Lung (tissue), 11 donors: ENCODE measurements at regions not wholly inside any gene's neighbourhood (a gene's known extent, or its start where the extent isn't known, plus 50 kb on each side); places are given as distances from the start of the nearest gene placed in this dataset.

ENCODE experiments used
- ATAC-seq: fragments of 200-7000 bp; cut with Tn5 transposase; one replicate; pipeline ENCODE4 v1.9.1; 2020; ENCODE audit warnings: moderate number of reproducible peaks; ENCODE audit not compliant: insufficient read depth, low FRiP score
- DNase-seq, 3 donors: peaks; one replicate each; pipeline ENCODE4 v3.0.0-alpha.2; 2013 to 2017
- H3K27ac ChIP-seq, 2 donors: one replicate each; pipeline ENCODE4 v1.5.1; 2013; ENCODE audit warnings: mild to moderate bottlenecking in 2 of 2, moderate library complexity in 2 of 2, control low read depth in 1 of 2, inconsistent platforms in 1 of 2, low read depth in 1 of 2, low read length in 1 of 2
- H3K27me3 ChIP-seq, 3 donors: one replicate each; pipeline ENCODE4 v1.5.1; 2013; ENCODE audit warnings: low read length in 2 of 3; ENCODE audit not compliant: control insufficient read depth in 3 of 3, insufficient read depth in 3 of 3
- H3K36me3 ChIP-seq, 4 donors: one replicate each; pipeline ENCODE4 v1.5.1; 2013; ENCODE audit warnings: low read length in 4 of 4, mild to moderate bottlenecking in 1 of 4, moderate library complexity in 1 of 4; ENCODE audit not compliant: control insufficient read depth in 4 of 4, insufficient read depth in 4 of 4
- H3K4me1 ChIP-seq, 5 donors: one replicate each; pipeline ENCODE4 v1.5.1; 2013; ENCODE audit warnings: low read length in 5 of 5, mild to moderate bottlenecking in 2 of 5, moderate library complexity in 1 of 5; ENCODE audit not compliant: control insufficient read depth in 5 of 5, insufficient read depth in 5 of 5
- H3K4me3 ChIP-seq: one replicate; pipeline ENCODE4 v1.5.1; 2013; ENCODE audit warnings: mild to moderate bottlenecking, control low read depth, moderate library complexity
- H3K9ac ChIP-seq, 2 donors: one replicate each; pipeline ENCODE4 v1.5.1; 2013; ENCODE audit warnings: low read length in 2 of 2, control low read depth in 1 of 2; ENCODE audit not compliant: insufficient read depth in 1 of 2
- H3K9me3 ChIP-seq, 4 donors: one replicate each; pipeline ENCODE4 v1.5.1; 2013; ENCODE audit warnings: low read length in 3 of 4, mild to moderate bottlenecking in 1 of 4, moderate library complexity in 1 of 4; ENCODE audit not compliant: control insufficient read depth in 4 of 4, insufficient read depth in 3 of 4
- CTCF ChIP-seq: IDR thresholded peaks from 2 replicates; pipeline ENCODE4 v1.5.1; 2012; ENCODE audit warnings: mild to moderate bottlenecking; ENCODE audit errors: control extremely low read depth, extremely low read depth
- WGBS, 2 donors: extraction: QIAGEN DNeasy Blood & Tissue Kit; methylation state at CpG; one replicate each; pipeline ENCODE4 v1.1.7; 2013; 5-methylcytosine and 5-hydroxymethylcytosine counted together
- donor health status: control.
- donor health status: control.
- donor health status: Bipolar disorder and iron deficiency.
- donor health status: healthy.
- donor health status: DM: yes; HTN: yes; CAD: no.

GRCh38 chr5:175032013-175032412 lies 307.6 kb downstream of the MSX2 start:
- ATAC-seq = no peak
- no peak overlapping the region for H3K27ac ChIP-seq

GRCh38 chr5:175027390-175027789 lies 303.0 kb downstream of the MSX2 start:
- no peaks in the 10 kb centered on the region for H3K27me3 ChIP-seq
- 87 to 91% methylated on average over 3 of the region's 3 CpGs for WGBS, 2 donors
- DNase-seq = no peak
- ATAC-seq = no peak
- TF ChIP-seq CTCF = no peak
- H3K4me1 ChIP-seq = peaks cover 0 to 5% (median 0%) of the 10 kb centered on the region in 5 donors
- H3K9me3 ChIP-seq = peaks cover 0 to 4% (median 0%) of the 10 kb centered on the region in 4 donors
- no peaks in the 10 kb centered on the region for H3K36me3 ChIP-seq
- H3K9ac ChIP-seq = no peak overlapping the region
- no peak overlapping the region for H3K27ac ChIP-seq
- H3K4me3 ChIP-seq = no peak overlapping the region

More at GRCh38 chr5:175032013-175032412, 307.6 kb downstream of the MSX2 start:
- Histone ChIP-seq H3K27me3 (no peaks in the 10 kb centered on the region), H3K9ac (no peak overlapping the region), H3K36me3 (no peaks in the 10 kb centered on the region), H3K4me1 (no peaks in the 10 kb centered on the region), H3K4me3 (no peak overlapping the region), H3K9me3 (peaks cover 0 to 6% (median 2%) of the 10 kb centered on the region in 4 donors)
- no peak for DNase-seq
- 82 to 90% methylated on average over 2 of the region's 2 CpGs for WGBS, 2 donors
- no peak for TF ChIP-seq CTCF

- Histone ChIP-seq H3K4me1 (peaks cover 0 to 22% (median 2%) of the 10 kb centered on the region in 5 donors), H3K36me3 (no peaks in the 10 kb centered on the region), H3K4me3 (no peak overlapping the region), H3K27ac (peak overlapping the region in 1 of 2 donors; percentile 46), H3K9ac (no peak overlapping the region), H3K9me3 (peaks cover 0 to 4% (median 0%) of the 10 kb centered on the region in 4 donors), H3K27me3 (no peaks in the 10 kb centered on the region)
- WGBS, 2 donors = 69 to 77% methylated on average over 4 of the region's 4 CpGs
- ATAC-seq = no peak
- DNase-seq = peak in 2 of 3 donors; percentile 32 to 66
- TF ChIP-seq CTCF = no peak
Observed at GRCh38 chr5:175025077-175025476, 300.7 kb downstream of the MSX2 start.
